NCI-H345 treated with DMSO at 0.1 percent for 48 hours (cell line): ENCODE measurements at regions not wholly inside any gene's neighbourhood (a gene's known extent, or its start where the extent isn't known, plus 50 kb on each side); places are given as distances from the start of the nearest gene placed in this dataset.

Experiments used
- DNase-seq: peaks from one replicate; lab custom pipeline; 2025; ENCODE audit not compliant: unreplicated experiment; lab: John Stamatoyannopoulos, UW

DNA sequence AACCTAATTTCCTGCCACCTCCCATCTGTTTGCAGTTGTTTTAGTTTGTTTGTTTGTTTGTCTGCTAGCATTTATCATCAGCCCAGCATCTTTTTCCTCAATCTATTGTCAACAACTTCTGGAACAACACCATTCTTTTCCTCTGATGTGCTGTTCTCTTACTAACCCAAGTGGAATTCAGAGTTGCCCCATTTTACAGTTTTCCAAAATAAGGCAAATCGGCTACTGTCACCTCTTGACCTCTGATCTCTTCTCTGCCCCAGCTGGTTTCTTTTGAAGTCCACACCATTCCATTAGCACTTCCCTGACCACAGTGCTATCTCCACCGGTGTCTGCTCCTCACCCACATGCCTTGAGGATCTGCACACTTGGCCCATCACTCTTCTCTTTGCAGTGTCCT, 102.4 kb downstream of the EFNB2 start:
- no peak for DNase-seq

DNA sequence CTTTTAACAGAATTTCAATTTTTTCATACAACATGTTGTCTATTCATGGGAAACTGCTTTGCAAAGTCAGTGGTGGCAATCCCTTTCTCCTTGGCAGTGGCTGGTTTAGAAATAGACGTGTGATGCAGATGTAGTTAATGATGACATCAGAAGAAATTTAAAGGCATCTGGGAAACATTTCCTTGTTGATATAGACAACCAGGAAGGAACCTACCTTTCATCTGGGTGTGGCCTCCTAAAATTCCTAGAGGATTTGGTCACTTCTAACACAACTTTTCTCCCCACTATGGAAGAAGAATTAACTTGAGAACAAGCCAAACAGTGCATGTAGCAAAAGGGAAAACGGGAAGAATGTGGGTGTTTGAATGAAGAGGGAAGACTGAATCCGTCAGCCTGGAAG, 102.8 kb downstream of the EFNB2 start:
- DNase-seq, result no peak

GRCh38 chr13:106426909-106427308, 108.6 kb downstream of the EFNB2 start:
- no peak for DNase-seq

- DNase-seq, result no peak
Measured at GRCh38 chr13:106425661-106426060, 109.8 kb downstream of the EFNB2 start.

DNA sequence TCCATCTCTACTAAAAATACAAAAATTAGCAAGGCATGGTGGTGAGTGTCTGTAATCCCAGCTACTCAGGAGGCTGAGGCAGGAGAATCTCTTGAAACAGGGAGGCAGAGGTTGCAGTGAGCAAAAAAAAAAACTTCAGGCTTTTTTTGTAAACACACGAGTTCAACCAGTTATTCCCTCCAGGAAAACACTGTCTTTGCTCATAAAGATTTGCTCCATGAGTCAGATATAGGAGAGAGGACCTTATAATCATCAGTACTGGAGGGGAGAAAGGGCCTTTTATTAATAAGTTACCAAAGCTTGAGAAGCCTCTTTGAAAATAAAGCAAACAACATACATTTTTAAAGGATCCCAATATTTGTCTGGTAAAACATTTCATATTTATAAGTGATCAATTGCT, 110.7 kb downstream of the EFNB2 start:
- DNase-seq, result no peak

GRCh38 chr13:106423530-106423929, 111.9 kb downstream of the EFNB2 start:
- DNase-seq, result no peak

- DNase-seq, result no peak
Measured at GRCh38 chr13:106418556-106418955, 116.9 kb downstream of the EFNB2 start.

- no peak for DNase-seq
Measured at GRCh38 chr13:106417467-106418110, 117.9 kb downstream of the EFNB2 start.

DNA sequence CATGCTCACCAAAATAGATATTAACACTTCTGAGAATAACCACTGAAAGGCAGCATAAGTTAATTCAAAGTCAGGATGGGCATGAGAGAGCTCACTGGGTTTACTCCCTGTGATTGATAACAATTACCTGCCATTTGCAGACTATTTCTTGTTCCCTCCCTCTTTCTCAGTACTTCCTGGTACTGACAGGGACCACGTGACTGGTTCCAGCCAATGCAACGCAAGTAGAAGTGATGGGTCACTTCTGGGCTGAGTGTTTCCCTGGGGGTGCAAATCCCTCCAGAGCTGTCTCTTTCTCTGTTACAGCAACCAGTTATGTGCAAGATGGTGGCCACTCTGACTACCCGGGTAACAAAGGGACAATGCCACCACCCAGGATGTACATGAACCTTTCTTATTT, 118.8 kb downstream of the EFNB2 start:
- DNase-seq, result no peak

- DNase-seq, result no peak
Measured at GRCh38 chr13:106415971-106416370, 119.5 kb downstream of the EFNB2 start.

DNA sequence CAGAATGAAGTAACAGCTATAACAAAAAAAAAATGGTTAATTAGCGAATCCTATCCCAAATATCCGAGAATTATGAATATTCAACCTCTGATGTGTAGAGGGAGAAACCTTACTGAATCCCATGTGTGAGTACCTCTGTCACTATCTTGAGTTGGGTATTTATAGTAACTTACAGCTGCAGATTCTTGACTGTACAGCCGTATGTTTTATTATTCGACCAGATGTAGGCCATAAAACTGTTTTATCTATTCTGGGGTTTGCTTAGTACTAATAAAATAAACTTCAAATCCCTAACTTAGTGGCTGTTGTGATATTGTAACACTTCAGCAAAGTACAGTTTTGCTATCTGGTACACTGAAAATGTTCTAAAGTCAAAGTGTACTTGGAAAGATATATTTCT, 120.0 kb downstream of the EFNB2 start:
- DNase-seq, result no peak

- no peak for DNase-seq
Measured at GRCh38 chr13:106407338-106407737, 128.1 kb downstream of the EFNB2 start.

- no peak for DNase-seq
Measured at GRCh38 chr13:106405731-106406130, 129.7 kb downstream of the EFNB2 start.

GRCh38 chr13:106403280-106403679, 132.2 kb downstream of the EFNB2 start:
- DNase-seq, result no peak

GRCh38 chr13:106402866-106403265, 132.6 kb downstream of the EFNB2 start:
- DNase-seq, result no peak

GRCh38 chr13:106401081-106401480, 134.4 kb downstream of the EFNB2 start:
- DNase-seq, result no peak

GRCh38 chr13:106400289-106400688, 135.2 kb downstream of the EFNB2 start:
- no peak for DNase-seq

DNA sequence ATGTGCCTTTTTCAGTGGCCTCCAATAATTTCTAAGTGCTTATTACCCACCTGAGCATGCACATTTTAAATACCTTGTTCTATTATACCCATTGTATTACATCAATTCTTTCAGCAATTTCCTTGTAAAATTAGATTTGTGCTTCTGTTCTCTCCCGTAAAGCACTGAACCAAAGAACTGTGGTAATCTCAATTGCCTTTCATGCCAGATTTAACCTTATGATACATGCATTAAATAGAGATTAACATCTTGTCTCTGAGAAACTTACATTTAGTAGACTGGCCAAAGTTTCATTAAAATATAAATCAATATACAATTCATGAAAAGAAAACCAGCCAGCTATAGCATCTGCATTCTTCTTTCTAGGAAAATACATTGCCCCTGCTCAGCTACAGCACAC, 137.2 kb downstream of the EFNB2 start:
- DNase-seq, result no peak

DNA sequence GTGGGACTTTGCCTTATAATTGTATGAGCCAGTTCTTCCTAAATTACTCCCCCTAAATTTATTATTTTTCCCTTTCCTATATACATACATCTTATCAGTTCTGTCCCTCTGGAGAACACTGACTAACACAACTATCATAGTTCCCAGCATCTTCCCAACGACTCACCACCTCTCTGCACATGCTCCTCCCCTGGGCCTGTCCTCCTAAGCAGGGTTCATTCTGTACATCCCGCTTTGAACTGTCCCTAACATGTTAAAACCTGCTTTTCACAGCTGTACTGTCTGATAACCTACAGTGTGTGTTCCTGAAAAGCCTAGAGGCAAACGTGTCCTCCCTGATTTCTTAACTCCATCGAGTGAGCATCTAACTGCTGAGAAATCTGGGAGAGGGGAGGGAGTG, 141.7 kb downstream of the EFNB2 start:
- no peak for DNase-seq

DNA sequence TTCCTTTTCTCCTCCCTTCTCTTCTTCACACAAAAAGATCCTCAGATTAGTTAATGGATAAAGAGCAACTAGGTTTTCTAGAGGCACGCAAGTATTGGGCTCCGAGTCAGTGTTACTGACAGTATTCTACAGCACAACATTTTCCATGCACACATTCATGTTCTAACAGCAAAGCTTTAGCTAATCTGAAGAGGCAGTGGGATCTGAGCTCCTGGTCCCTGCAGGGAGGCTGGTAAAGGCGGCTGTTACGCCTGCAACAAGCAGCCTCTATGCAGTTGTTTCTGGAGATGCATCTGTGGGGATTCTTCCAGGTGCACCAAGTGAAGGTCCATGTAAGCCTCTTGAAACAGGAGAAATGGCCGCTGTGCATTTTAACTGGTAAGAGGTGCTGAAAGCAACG, 143.8 kb downstream of the EFNB2 start:
- no peak for DNase-seq

- DNase-seq, result no peak
Measured at GRCh38 chr13:106391271-106391670, 144.2 kb downstream of the EFNB2 start.

DNA sequence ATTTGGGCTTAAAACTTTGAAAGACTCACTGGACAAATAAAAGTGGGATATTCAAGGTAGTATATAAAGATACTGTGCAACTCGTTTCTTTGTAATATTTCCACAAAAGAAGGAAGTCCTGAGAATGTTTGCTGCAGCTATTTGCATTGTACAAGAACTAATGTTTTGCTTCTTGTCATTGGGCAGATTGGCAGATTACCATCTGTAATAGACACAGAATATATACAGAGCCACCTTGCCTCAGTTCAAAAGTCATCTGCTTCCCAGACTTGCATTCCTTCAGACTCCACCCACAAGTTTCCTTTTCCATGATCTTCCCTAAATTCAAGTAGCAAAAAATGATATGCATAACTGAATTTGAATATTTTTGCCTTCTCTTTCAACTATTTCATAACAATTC, 145.1 kb downstream of the EFNB2 start:
- no peak for DNase-seq

DNA sequence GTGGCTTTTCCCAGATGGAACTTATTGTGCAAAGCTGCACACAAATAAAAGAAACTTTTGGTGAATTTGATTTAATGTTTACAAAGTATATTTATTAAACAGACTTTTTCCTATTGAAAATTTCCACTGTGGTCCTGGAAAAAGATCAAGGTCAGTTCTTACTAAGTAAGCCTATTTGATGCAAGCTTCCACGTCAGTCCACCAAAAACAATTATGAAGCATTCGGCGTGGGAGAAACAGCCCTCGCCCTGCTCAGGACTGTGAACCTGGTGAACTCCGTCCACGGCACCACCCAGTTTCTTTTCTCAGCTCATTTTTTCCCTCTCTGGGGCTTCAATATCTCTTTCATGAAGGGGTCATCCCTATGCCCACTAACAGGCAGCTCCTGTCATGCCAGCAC, 149.8 kb downstream of the EFNB2 start:
- DNase-seq, result no peak

- no peak for DNase-seq
Measured at GRCh38 chr13:106384516-106384915, 150.9 kb downstream of the EFNB2 start.
